ENCODE measurements at regions not wholly inside any gene's neighbourhood (a gene's known extent, or its start where the extent isn't known, plus 50 kb on each side); places are given as distances from the start of the nearest gene placed in this dataset.

DNA sequence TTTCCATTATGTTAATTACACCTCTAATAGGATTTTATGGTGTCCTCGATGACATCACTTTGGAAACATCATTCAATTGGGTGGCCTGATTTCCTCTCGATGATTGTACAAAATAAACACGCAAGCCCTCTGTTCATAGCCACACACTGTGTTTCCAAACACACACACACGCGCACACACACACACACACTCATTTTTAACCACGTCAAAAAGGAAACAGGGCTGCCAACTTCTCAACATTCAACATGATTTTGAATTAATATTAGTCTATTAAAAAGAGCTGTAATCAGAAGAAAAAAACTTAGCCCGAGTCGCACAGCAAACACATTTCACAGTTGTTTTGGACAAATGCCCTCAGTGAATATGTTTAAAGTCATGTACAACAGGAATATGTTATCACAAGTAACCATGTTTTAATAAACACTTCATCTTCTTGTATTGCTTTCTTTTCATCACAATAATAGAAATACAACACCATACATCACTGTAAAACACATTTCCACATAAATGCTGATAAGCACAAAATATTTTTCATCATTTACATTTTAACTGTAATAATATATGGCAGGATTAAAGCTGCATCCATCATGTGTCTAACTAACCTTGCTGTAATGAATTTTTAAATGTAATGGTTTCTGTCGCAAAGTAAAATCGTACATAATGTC, 219.1 kb upstream of the IRX3 start:
- DNase-seq: no peak
- TF ChIP-seq CTCF (IDR thresholded peaks at IDR 0.05): no peak
- intact Hi-C loops (cut with DNase I, micrococcal nuclease): no loop called here

DNA sequence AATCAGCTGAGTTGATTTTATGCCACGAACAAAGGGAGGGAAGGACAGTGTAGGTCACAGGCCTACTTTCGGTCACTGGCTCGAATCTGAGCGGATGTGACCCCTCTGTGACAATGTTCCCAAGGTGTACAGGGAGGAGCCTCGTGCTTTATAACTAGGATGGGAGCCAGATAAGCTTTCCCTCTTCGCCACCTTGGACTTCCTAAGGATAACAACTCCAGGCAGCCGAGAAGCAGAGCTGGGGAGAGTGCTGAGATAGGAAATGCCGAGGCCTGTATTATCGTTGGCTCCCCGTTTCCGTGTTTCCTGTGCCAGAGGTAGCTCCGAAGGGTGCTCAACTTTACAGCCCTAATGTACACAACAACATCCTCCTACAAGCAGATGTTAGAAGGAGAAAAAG, 217.8 kb upstream of the IRX3 start:
- peak in 2 of 3 donors; percentile 31 to 51 for DNase-seq
- intact Hi-C loops (cut with DNase I, micrococcal nuclease): no loop called here
- H3K4me3 ChIP-seq: no peak overlapping the region

More for the DNA sequence above, 219.1 kb upstream of the IRX3 start:
- Histone ChIP-seq H3K4me1 (ENCODE audit: low read depth) (no peaks in the 10 kb centered on the region), H3K36me3 (ENCODE audit: low read depth) (no peaks in the 10 kb centered on the region), H3K9me3 (no peaks in the 10 kb centered on the region), H3K4me3 (no peak overlapping the region)
- ATAC-seq: no peak

DNA sequence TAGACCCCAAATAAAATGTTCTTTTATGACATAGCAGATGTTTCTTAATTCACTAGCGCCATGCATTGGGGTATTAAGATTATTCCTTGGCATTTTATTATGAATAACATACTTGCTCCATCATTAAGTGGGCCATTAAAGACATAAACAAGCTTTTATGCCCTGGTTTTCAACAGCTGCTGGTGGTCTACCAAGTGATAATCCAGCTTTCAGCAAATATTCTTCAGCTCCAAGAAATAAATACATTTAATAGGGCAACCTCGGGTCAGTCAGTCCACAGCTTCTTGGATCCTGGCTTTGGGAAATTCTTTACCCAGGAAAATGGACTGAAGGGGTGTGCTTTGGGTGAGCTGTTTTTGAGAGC, 217.3 kb upstream of the IRX3 start:
- no peak for ATAC-seq
- H3K36me3 ChIP-seq (ENCODE audit: low read depth): no peaks in the 10 kb centered on the region
- no peaks in the 10 kb centered on the region for H3K4me1 ChIP-seq (ENCODE audit: low read depth)
- H3K4me3 ChIP-seq: no peak overlapping the region
- TF ChIP-seq CTCF (IDR thresholded peaks at IDR 0.05): no peak
- intact Hi-C loops (cut with DNase I, micrococcal nuclease): no loop called here
- H3K9me3 ChIP-seq: no peaks in the 10 kb centered on the region
- no peak for DNase-seq

More for the DNA sequence above, 217.8 kb upstream of the IRX3 start:
- Histone ChIP-seq H3K9me3 (no peaks in the 10 kb centered on the region), H3K36me3 (ENCODE audit: low read depth) (no peaks in the 10 kb centered on the region), H3K4me1 (ENCODE audit: low read depth) (no peaks in the 10 kb centered on the region)
- TF ChIP-seq CTCF (IDR thresholded peaks at IDR 0.05): no peak
- ATAC-seq: peak; percentile 80

GRCh38 chr16:54503011-54503855, 216.6 kb upstream of the IRX3 start:
- ATAC-seq: peak; percentile 86
- H3K9me3 ChIP-seq: no peaks in the 10 kb centered on the region
- H3K4me3 ChIP-seq: no peak overlapping the region
- TF ChIP-seq CTCF (IDR thresholded peaks at IDR 0.05): no peak
- intact Hi-C loops (cut with DNase I, micrococcal nuclease): no loop called here
- DNase-seq: peak; percentile 34 to 58 (median 47)
- H3K36me3 ChIP-seq (ENCODE audit: low read depth): no peaks in the 10 kb centered on the region
- no peaks in the 10 kb centered on the region for H3K4me1 ChIP-seq (ENCODE audit: low read depth)

DNA sequence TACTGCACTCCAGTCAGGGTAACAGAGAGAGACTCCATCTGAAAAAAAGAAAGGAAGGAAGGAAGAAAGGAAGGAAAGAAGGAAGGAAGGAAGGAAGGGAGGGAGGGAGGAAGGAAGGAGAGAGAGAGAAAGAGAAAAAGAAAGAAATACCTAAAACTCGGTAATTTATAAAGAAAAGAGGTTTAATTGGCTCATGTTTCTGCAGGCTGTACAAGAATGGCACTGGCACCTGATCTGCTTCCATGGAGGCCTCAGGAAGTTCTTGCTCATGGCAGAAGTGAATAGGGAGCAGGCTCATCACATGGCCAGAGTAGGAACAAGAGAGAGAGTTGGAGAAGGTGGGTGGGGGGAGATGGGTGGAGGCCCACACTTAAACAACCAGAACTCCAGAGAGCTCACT, 215.2 kb upstream of the IRX3 start:
- ATAC-seq (no peak), DNase-seq (no peak)
- no peaks in the 10 kb centered on the region for H3K9me3 ChIP-seq

More for the DNA sequence above, 215.2 kb upstream of the IRX3 start:
- no peaks in the 10 kb centered on the region for H3K36me3 ChIP-seq (ENCODE audit: low read depth)
- intact Hi-C loops (cut with DNase I, micrococcal nuclease): no loop called here
- H3K4me1 ChIP-seq (ENCODE audit: low read depth): no peaks in the 10 kb centered on the region
- TF ChIP-seq CTCF (IDR thresholded peaks at IDR 0.05): no peak
- H3K4me3 ChIP-seq: no peak overlapping the region
